ENCODE measurements at regions not wholly inside any gene's neighbourhood (a gene's known extent, or its start where the extent isn't known, plus 50 kb on each side); places are given as distances from the start of the nearest gene placed in this dataset.
"Not testable (repeated sequence)": the region's sequence is repeated elsewhere in the genome, so short reads cannot be mapped to it uniquely, and the experiment has no call there.

DNA sequence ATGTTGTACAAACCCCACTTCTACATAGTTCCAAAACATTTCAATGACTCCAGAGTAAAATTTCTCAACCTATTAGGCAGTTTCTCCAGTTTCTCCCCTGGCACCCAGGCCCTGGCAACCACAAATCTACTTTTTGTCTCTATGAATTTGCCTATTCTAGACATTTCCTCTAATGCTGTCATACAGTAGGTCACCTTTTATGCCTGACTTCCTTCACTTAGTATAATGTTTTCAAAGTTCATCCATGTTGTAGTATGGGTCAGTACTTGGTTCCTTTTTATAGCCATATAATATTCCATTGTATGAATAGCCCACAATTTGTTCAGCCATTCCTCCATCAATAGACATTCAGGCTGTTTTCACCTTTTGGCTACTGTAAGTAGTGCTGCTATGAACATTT is 67.0 kb downstream of the SPRING1 start:
- Histone ChIP-seq H3K9me3 (ENCODE audit: low read depth, low read length) (no peaks in the 10 kb centered on the region), H3K36me3 (ENCODE audit: insufficient read depth, low read length) (no peaks in the 10 kb centered on the region), H3K4me3 (no peak overlapping the region), H3K27ac (no peak overlapping the region), H3K9ac (ENCODE audit: insufficient read length) (no peak overlapping the region)
- no peak for DNase-seq (ENCODE audit: low read depth, low spot score)
- TF ChIP-seq EZH2 (IDR thresholded peaks at IDR 0.05) = no peak
- TF ChIP-seq POLR2AphosphoS5 (IDR thresholded peaks at IDR 0.05; ENCODE audit: borderline replicate concordance, low read depth, low read length) = no peak
- no peak for TF ChIP-seq FOXP2 (optimal IDR thresholded peaks at IDR 0.05; ENCODE audit: control extremely low read depth, extremely low read length, insufficient read depth)

DNA sequence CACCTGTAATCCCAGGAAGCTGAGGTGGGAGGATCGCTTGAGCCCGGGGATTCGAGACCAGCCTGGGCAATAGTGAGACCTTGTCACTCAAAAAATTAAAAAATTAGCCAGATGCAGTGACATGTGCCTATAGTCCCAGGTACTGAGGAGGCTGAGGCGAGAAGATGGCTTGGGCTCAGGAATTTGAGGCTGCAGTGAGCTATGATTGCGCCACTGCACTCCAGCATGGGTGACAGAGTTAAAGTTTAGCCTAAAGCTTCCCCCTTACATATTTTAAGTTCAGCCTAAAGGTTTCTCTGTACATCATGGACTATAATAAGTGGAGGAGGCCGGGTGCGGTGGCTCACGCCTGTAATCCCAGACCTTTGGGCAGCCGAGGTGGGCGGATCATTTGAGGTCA is 70.1 kb downstream of the SPRING1 start:
- H3K9me3 ChIP-seq (ENCODE audit: low read depth, low read length) = no peaks in the 10 kb centered on the region
- no peak overlapping the region for H3K4me3 ChIP-seq
- DNase-seq (ENCODE audit: low read depth, low spot score) = no peak
- H3K36me3 ChIP-seq (ENCODE audit: insufficient read depth, low read length) = no peaks in the 10 kb centered on the region
- no peak overlapping the region for H3K9ac ChIP-seq (ENCODE audit: insufficient read length)
- TF ChIP-seq POLR2AphosphoS5 (IDR thresholded peaks at IDR 0.05; ENCODE audit: borderline replicate concordance, low read depth, low read length) (no peak), FOXP2 (optimal IDR thresholded peaks at IDR 0.05; ENCODE audit: control extremely low read depth, extremely low read length, insufficient read depth) (no peak), EZH2 (IDR thresholded peaks at IDR 0.05) (no peak)
- H3K27ac ChIP-seq = no peak overlapping the region

DNA sequence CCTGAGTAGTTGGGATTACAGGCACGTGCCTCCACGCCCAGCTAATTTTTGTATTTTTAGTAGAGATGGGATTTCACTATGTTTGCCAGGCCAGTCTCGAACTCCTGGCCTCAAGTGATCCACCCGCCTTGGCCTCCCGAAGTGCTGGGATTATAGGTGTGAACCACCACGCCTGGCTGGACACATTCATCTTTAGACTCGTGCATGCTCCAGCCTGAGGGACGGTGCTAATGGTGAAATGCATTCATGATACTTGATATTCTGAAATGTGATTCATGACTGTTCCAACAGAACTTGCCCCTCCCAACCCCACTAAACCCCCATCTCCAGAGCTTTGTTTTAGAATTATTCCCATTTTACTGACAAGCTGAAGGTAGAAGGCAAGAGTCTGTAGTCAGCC is 71.0 kb downstream of the SPRING1 start:
- not testable (repeated sequence) for H3K36me3 ChIP-seq (ENCODE audit: insufficient read depth, low read length); H3K4me3 ChIP-seq; DNase-seq (ENCODE audit: low read depth, low spot score); H3K9me3 ChIP-seq (ENCODE audit: low read depth, low read length); H3K9ac ChIP-seq (ENCODE audit: insufficient read length); H3K27ac ChIP-seq

DNA sequence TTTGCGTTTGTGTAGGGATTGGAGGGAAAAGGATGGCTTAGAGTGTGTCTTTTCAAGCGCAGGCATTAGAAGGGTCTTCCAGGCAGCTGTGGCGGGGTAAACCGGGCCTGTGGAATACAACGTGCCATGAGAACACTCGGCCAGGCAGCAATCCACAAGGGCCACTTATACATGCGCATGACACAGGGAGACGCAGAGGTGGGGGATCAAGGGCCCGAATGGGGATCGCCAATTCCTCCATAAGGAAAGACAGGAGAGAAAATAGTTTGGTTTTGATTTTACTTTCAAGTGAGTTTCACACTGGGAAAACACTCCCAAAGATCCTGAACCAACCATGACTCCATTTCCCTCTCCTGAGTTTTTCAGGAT is 71.6 kb downstream of the SPRING1 start:
- Histone ChIP-seq H3K9me3 (ENCODE audit: low read depth, low read length) (no peaks in the 10 kb centered on the region), H3K27ac (no peak overlapping the region), H3K9ac (ENCODE audit: insufficient read length) (no peak overlapping the region), H3K36me3 (ENCODE audit: insufficient read depth, low read length) (no peaks in the 10 kb centered on the region), H3K4me3 (no peak overlapping the region)
- TF ChIP-seq EZH2 (IDR thresholded peaks at IDR 0.05) = no peak
- TF ChIP-seq FOXP2 (optimal IDR thresholded peaks at IDR 0.05; ENCODE audit: control extremely low read depth, extremely low read length, insufficient read depth) = no peak
- TF ChIP-seq POLR2AphosphoS5 (IDR thresholded peaks at IDR 0.05; ENCODE audit: borderline replicate concordance, low read depth, low read length) = no peak
- DNase-seq (ENCODE audit: low read depth, low spot score) = no peak

DNA sequence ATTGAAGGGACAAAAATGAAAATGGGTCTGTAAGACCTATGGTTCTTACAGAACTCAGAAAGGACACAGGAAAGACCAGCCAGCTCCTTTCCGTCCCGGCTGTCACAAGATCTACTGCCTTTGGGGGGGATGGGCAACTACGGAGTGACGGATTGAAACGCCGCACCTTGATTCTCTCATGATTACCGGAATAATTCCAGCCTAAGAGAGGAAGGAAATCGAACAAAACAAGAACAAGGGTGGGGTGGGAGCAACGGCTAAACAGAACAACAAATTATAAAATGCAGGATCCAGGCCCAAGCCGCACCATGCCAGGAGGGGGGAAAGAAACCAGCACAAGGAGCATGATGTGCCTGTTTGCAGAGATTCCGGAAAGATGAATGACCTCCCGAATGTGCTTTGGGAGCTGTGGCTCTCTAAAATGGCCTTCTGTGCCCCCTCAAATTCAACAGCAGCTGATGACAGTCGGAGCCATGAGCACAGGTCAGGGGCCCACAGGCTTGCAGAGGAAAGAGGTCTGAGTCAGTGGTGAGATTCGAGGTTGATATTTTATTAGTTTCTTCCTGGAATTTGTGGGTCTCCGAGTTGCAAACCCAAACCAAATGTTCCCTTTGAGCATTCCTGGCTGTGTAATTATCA is 72.1 kb downstream of the SPRING1 start:
- Histone ChIP-seq H3K4me3 (no peak overlapping the region), H3K27ac (no peak overlapping the region), H3K9me3 (ENCODE audit: low read depth, low read length) (no peaks in the 10 kb centered on the region), H3K36me3 (ENCODE audit: insufficient read depth, low read length) (no peaks in the 10 kb centered on the region), H3K9ac (ENCODE audit: insufficient read length) (no peak overlapping the region)
- TF ChIP-seq FOXP2 (optimal IDR thresholded peaks at IDR 0.05; ENCODE audit: control extremely low read depth, extremely low read length, insufficient read depth) (no peak), EZH2 (IDR thresholded peaks at IDR 0.05) (no peak), POLR2AphosphoS5 (IDR thresholded peaks at IDR 0.05; ENCODE audit: borderline replicate concordance, low read depth, low read length) (no peak)
- DNase-seq (ENCODE audit: low read depth, low spot score) = no peak

DNA sequence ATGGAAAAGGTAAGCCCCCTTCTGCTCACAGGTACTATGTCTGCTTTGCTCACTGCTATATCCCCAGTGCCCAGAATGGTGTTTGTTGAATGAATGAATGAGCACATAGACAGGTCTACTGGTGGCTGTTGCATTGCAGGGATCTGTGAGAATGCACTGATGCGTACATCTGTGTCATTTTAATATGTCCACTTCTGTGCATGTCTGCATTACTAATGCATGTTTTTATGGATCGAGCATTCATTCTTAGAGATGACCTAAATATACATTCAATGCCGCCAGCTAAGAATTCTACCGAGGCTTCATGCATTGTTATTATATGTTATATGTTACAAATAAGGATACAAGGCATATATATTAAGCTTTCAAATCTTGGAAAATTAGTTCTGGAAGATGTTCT is 73.8 kb downstream of the SPRING1 start:
- Histone ChIP-seq H3K9me3 (ENCODE audit: low read depth, low read length) (no peaks in the 10 kb centered on the region), H3K9ac (ENCODE audit: insufficient read length) (no peak overlapping the region), H3K4me3 (no peak overlapping the region), H3K27ac (no peak overlapping the region), H3K36me3 (ENCODE audit: insufficient read depth, low read length) (no peaks in the 10 kb centered on the region)
- TF ChIP-seq POLR2AphosphoS5 (IDR thresholded peaks at IDR 0.05; ENCODE audit: borderline replicate concordance, low read depth, low read length) (no peak), EZH2 (IDR thresholded peaks at IDR 0.05) (no peak), FOXP2 (optimal IDR thresholded peaks at IDR 0.05; ENCODE audit: control extremely low read depth, extremely low read length, insufficient read depth) (no peak)
- no peak for DNase-seq (ENCODE audit: low read depth, low spot score)

DNA sequence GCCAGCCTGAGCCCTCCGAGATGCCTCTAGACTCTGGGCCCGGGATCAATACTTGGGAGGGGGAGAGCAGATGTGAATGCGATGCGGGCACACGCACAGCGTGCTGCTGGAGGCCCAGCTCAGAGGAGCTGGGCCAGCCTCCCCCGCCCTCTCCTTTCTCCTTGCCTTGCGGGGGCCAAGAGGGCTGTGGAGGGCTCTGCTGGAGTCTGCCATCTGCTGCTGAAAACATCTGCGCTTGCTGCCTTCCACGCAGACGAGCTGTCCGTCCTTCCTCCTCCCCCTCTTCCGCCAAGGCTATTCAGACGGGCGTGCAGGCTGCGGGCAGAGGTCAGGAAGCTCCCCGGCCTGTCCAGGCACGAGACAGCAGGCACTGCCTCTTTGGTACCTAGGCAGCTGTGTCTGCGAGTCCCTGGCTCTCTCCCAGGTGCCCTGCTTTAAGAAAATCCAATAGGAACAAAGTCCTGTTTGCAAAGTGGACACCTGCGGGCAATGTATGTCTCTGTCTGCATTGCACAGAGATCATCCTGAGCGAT is 75.2 kb downstream of the SPRING1 start:
- Histone ChIP-seq H3K4me3 (no peak overlapping the region), H3K9me3 (ENCODE audit: low read depth, low read length) (no peaks in the 10 kb centered on the region), H3K27ac (no peak overlapping the region), H3K36me3 (ENCODE audit: insufficient read depth, low read length) (no peaks in the 10 kb centered on the region), H3K9ac (ENCODE audit: insufficient read length) (no peak overlapping the region)
- no peak for TF ChIP-seq EZH2 (IDR thresholded peaks at IDR 0.05)
- TF ChIP-seq FOXP2 (optimal IDR thresholded peaks at IDR 0.05; ENCODE audit: control extremely low read depth, extremely low read length, insufficient read depth) = no peak
- no peak for TF ChIP-seq POLR2AphosphoS5 (IDR thresholded peaks at IDR 0.05; ENCODE audit: borderline replicate concordance, low read depth, low read length)
- DNase-seq (ENCODE audit: low read depth, low spot score) = no peak

DNA sequence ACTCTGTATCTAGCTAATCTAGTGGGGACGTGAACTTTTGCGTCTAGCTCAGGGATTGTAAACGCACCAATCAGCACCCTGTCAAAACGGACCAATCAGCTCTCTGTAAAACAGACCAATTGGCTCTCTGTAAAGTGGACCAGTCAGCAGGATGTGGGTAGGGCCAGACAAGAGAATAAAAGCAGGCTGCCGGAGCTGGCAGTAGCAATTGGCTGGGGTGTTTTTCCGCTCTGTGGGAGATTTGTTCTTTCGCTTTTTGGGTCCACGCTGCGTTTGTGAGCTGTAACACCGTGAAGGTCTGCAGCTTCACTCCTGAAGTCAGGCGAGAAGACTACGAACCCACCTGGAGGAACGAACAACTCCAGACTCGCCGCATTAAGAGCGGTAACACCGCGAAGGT is 76.5 kb downstream of the SPRING1 start:
- H3K9me3 ChIP-seq (ENCODE audit: low read depth, low read length) = no peaks in the 10 kb centered on the region
- no peak overlapping the region for H3K4me3 ChIP-seq
- no peak overlapping the region for H3K27ac ChIP-seq
- no peak for DNase-seq (ENCODE audit: low read depth, low spot score)
- TF ChIP-seq FOXP2 (optimal IDR thresholded peaks at IDR 0.05; ENCODE audit: control extremely low read depth, extremely low read length, insufficient read depth) (no peak), EZH2 (IDR thresholded peaks at IDR 0.05) (no peak), POLR2AphosphoS5 (IDR thresholded peaks at IDR 0.05; ENCODE audit: borderline replicate concordance, low read depth, low read length) (no peak)
- H3K36me3 ChIP-seq (ENCODE audit: insufficient read depth, low read length) = no peaks in the 10 kb centered on the region
- H3K9ac ChIP-seq (ENCODE audit: insufficient read length) = no peak overlapping the region

DNA sequence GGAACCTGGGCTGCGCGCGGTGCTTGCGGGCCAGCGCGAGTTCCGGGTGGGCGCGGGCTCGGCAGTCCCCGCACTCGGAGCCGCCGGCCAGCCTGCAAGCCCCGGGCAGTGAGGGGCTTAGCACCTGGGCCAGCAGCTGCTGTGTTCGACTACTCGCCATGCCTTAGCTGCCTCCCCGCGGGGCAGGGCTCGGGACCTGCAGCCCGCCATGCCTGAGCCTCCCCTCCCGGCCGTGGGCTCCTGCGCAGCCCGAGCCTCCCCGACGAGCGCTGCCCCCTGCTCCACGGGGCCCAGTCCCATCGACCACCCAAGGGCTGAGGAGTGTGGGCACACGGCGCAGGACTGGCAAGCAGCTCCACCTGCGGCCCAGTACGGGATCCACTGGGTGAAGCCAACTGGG is 77.1 kb downstream of the SPRING1 start:
- H3K36me3 ChIP-seq (ENCODE audit: insufficient read depth, low read length); H3K9ac ChIP-seq (ENCODE audit: insufficient read length); H3K27ac ChIP-seq; DNase-seq (ENCODE audit: low read depth, low spot score); H3K9me3 ChIP-seq (ENCODE audit: low read depth, low read length); H3K4me3 ChIP-seq: not testable (repeated sequence)

All from SK-N-MC (cell line).